Dermis microvascular lymphatic vessel endothelial cell (primary cell): ENCODE measurements at regions not wholly inside any gene's neighbourhood (a gene's known extent, or its start where the extent isn't known, plus 50 kb on each side); places are given as distances from the start of the nearest gene placed in this dataset.

Experiments
- DNase-seq, 2 donors: peaks; one replicate each; pipeline versions ENCODE4 v3.0.0 to v3.0.0-alpha.2; 2010; ENCODE audit warnings: low read depth in 2 of 2

- no peak for DNase-seq
Observed at GRCh38 chr3:31416980-31417379, 115.7 kb upstream of the STT3B start.

- DNase-seq, result no peak
Observed at GRCh38 chr3:31417486-31417885, 115.2 kb upstream of the STT3B start.

GRCh38 chr3:31420311-31420710 lies 112.4 kb upstream of the STT3B start:
- no peak for DNase-seq

GRCh38 chr3:31421314-31422048 lies 111.2 kb upstream of the STT3B start:
- DNase-seq, result no peak

- no peak for DNase-seq
Observed at GRCh38 chr3:31422237-31422636, 110.5 kb upstream of the STT3B start.

- DNase-seq, result no peak
Observed at GRCh38 chr3:31423482-31423881, 109.2 kb upstream of the STT3B start.

- no peak for DNase-seq
Observed at GRCh38 chr3:31425401-31425800, 107.3 kb upstream of the STT3B start.

GRCh38 chr3:31427623-31428022 lies 105.1 kb upstream of the STT3B start:
- DNase-seq, result no peak

GRCh38 chr3:31431321-31431720 lies 101.4 kb upstream of the STT3B start:
- DNase-seq, result no peak

GRCh38 chr3:31432897-31433678 lies 99.6 kb upstream of the STT3B start:
- peak in 1 of 2 donors; percentile 70 for DNase-seq

- DNase-seq, result no peak
Observed at GRCh38 chr3:31433679-31433992, 99.1 kb upstream of the STT3B start.

GRCh38 chr3:31434819-31435218 lies 97.9 kb upstream of the STT3B start:
- no peak for DNase-seq

GRCh38 chr3:31436830-31437229 lies 95.9 kb upstream of the STT3B start:
- no peak for DNase-seq

GRCh38 chr3:31438742-31439141 lies 94.0 kb upstream of the STT3B start:
- no peak for DNase-seq

GRCh38 chr3:31439890-31440750 lies 92.6 kb upstream of the STT3B start:
- no peak for DNase-seq

GRCh38 chr3:31440878-31441277 lies 91.8 kb upstream of the STT3B start:
- no peak for DNase-seq

- DNase-seq, result no peak
Observed at GRCh38 chr3:31442755-31443154, 90.0 kb upstream of the STT3B start.

- no peak for DNase-seq
Observed at GRCh38 chr3:31444220-31445142, 88.2 kb upstream of the STT3B start.

GRCh38 chr3:31445701-31446100 lies 87.0 kb upstream of the STT3B start:
- no peak for DNase-seq

GRCh38 chr3:31448035-31448881 lies 84.5 kb upstream of the STT3B start:
- peak; percentile 30 to 50 for DNase-seq
